RCC 7860 (cell line): ENCODE measurements at regions not wholly inside any gene's neighbourhood (a gene's known extent, or its start where the extent isn't known, plus 50 kb on each side); places are given as distances from the start of the nearest gene placed in this dataset.

Source experiments
- DNase-seq: peaks from one replicate; pipeline ENCODE4 v3.0.0-alpha.2; 2015; ENCODE audit warnings: low spot score
- FAIRE-seq: peaks from 2 replicates; lab custom pipeline; 2012; peaks lifted over from hg19 to GRCh38; lab: Jason Lieb, UNC

GRCh38 chr6:54706844-54707605, 139.5 kb upstream of the FAM83B start:
- no peak for FAIRE-seq

DNA sequence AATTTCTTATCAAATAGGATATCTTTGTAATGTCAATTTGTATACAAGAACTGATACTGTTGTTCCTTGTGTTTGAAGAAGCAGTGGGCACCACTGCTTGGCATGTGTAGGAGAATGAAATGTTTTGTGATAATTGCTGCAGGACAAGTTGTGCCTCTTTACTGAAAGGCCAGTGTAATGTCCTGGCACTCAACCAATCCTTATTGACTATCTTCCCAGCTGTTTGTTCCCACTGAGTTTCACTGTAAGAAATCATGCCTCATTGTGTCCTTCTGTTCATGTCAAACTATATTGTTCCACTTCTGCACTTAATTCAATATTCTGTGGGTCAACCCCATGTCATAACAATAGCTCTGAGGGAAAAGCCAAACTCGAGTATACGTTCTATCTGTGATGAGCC, 136.1 kb upstream of the FAM83B start:
- FAIRE-seq, result no peak
- no peak for DNase-seq

More at GRCh38 chr6:54706844-54707605, 139.5 kb upstream of the FAM83B start:
- no peak for DNase-seq

- DNase-seq (no peak), FAIRE-seq (no peak)
Measured at GRCh38 chr6:54716010-54716409, 130.6 kb upstream of the FAM83B start.

- no peak for DNase-seq
- no peak for FAIRE-seq
Measured at GRCh38 chr6:54716877-54717276, 129.7 kb upstream of the FAM83B start.

DNA sequence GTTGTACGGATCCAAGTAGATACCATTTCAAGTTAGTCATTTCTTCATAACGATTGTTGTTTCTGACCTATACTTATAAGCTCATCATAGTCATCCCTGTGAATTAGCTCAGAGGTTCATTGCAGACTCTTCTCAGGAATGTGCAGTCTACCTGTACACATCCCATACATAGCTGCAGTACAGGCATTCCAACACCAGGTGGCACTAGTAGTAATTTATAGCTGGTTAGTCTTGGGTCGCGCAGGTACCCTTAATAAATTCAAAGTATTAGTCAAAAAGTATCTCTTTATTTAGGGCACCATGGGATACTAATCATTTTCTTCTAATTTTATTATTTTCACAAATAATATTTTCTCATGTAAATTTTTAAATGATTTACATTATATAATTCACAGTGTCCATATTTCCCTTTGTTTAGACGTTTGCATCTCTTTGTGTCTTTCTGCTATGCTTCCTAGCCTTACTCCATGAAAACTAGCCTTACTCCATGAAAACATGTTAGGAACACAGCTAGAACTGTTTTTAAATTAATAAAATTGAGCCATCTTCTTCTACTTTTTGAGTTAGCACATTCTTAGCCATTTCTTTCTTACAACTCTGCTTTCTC, 128.6 kb upstream of the FAM83B start:
- FAIRE-seq (peak; percentile 40), DNase-seq (peak; percentile 31)

DNA sequence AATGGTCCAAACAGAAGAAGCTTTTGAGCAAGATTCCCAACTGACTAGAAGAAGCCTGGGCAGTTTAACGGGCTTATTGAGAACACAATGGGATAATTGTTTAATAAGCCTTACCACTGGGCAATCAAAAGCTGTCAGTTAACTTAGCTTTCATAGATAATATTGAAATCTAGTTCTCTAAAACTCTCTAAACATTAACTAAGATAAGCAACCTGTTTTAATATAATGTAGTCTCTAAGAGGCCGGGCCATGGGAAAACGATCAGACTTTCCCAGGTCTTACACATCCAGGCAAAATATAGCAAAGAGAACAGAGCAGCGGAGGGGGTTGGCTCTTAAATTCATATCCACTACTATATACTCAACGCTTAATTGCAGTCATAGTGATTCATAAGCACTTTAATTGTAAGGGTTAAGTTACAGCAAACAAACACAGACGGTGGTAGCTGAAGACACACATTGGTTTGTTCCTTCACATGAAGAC, 128.0 kb upstream of the FAM83B start:
- FAIRE-seq (no peak), DNase-seq (no peak)

DNA sequence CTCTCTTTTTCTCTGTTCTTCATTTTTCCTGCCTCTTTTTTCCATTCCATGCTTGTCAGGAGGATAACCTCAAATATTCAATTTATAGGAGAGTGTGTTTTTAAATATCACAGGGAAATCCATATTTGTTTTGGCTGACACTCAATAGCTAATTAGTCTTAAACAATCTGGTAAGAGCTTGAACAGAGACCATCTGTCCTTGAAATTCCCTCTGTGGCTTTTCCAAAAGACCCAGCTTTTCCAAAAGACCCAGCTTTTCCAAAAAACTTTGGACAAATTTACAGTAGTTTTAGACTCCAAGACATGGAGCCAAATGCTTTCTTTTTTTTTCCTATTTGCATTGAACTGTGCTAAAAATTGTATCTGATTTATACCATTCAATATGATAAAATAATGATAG, 127.4 kb upstream of the FAM83B start:
- no peak for FAIRE-seq
- no peak for DNase-seq

- FAIRE-seq (no peak), DNase-seq (no peak)
Measured at GRCh38 chr6:54719633-54720032, 126.9 kb upstream of the FAM83B start.

DNA sequence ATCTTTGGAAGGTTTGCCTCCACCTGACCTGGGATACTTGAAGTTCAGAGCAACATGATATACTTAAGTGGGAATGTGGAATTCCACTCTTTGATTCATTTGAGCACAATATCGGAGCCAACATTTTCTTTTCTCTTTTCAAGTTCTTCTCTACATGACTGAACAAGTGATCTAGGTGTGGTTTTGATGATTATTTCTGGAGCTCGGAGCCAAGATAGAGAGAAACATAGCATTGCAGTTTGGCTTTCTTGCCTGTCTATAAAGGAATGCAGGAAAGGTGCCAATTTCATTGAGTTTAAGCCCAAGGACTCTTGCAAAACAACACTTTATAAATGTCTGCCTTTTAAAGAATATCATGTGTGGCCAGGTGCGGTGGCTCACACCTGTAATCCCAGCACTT, 124.2 kb upstream of the FAM83B start:
- DNase-seq, result no peak
- FAIRE-seq, result no peak

DNA sequence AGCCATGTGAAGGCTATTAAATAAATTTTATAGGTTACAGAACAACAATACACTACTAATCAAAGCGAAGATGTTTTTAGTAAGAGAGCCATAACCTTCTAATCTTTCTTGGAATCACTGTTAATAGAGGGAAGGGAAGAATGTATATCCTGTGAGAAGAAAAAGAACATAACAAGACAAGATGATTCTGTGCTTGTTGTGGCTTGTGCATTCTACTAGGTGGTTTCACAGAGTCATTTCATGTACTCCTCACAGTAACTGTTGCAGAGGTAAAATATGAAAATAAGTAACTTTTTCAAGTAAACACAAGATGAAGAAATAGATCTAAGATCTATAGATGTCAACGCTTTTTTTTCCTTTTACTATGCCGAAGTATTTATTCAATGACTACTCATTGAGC, 116.9 kb upstream of the FAM83B start:
- FAIRE-seq (no peak), DNase-seq (no peak)

DNA sequence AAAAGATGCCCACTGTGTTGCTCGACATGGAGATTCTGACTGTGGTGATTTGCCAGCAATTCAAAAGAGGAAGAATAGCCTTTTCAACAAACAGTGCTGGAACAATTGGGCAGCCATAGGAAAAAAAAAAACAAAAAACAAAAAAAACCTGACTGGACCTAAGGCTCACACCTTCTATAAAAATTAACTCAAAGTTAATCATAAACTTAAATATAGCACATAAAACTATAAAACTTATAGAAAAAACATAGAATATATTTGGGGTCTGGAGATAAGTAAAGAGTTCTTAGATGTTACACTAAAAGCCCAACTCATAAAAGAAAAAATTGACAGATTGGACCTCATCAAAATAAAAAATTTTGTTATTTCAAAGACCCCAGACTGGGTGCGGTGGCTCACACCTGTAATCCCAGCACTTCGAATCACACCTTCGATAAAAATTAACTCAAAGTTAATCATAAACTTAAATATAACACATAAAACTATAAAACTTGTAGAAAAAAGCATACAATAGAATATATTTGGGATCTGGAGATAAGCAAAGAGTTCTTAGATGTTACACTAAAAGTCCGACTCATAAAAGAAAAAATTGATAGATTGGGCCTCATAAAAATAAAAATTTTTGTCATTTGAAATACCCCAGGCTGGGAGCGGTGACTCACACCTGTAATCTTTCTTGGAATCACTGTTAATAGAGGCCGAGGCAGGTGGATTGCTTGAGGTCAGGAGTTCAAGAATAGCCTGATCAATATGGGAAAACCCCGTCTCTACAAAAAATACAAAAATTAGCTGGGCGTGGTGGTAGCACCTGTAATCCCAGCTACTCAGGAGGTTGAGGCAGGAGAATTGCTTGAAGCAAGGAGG, 115.6 kb upstream of the FAM83B start:
- no peak for FAIRE-seq
- no peak for DNase-seq

DNA sequence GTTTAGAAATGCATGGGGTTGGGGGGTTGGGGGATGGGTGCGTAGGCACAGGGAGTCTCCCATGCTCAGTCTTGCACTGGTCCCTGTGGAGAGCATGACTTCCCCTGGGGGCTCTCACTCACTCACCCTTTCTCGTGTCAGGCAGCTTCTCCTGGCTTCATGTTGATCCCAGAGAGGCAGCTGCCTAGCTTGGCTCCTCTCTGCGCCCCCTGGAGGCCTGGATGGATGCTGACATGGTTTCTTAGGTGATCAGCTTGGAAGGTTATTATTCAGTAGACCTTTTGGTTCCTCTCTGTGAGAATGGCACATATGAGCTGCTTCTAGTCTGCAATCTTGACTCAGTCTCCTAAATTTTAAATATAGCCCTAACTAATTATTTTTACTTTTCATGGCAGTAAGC, 109.3 kb upstream of the FAM83B start:
- FAIRE-seq (no peak), DNase-seq (no peak)

GRCh38 chr6:54747955-54748354, 98.6 kb upstream of the FAM83B start:
- DNase-seq (no peak), FAIRE-seq (no peak)

DNA sequence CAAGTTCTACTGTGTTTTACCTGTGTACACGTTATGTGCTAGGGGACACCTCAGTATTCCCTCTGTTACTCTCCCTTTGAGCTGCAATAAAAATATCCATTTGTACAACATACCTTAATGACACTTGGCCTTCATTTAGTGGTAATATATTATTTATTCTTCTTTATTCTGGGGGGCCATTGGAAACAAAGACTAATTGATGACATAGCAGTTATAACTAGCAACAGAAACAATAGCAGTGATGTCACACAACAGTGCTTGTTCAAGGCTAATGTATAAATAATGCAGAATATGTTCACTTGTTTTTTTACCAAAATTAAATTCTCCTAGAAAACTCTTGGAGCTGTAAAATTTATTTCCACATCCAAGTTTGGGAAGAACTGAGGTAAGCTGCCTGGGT, 92.2 kb upstream of the FAM83B start:
- FAIRE-seq, result no peak
- DNase-seq, result no peak

DNA sequence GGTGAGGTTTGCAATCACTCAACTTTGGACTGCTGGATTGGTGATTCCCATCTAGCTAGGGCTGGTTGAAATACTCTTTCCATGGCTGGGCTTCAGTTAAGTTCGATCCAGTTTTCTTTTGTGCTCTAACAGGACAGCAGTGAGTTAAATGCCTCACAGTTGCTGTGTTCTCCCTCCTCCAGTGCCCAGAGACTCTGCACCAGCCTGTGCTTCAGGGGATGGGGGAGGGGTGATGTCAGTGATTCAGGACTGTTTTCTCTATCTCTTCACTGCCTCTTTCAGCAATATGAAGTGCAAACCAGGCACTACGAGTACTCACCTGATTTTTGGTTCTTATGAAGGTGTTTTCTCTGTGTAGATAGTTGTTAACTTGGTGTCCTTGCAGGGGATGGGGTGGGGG, 88.2 kb upstream of the FAM83B start:
- DNase-seq, result no peak
- no peak for FAIRE-seq

DNA sequence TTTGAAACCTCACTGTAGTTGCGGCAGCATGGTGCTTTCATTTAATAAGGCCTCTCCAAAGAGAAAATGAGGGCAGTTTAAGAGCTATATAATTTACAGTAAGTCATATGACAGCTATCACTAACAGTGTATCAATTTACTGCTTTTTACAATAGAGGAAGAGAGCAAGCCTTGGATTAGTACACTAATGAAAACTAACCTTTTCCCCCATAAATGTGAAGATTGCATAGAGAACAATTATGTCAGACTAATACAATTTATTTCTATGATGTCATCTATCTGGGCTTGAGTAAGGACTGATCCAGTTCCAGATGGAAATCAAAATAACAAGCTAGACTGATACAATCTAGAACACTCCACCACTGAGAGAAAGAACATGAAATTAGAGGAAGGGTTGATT, 78.1 kb upstream of the FAM83B start:
- DNase-seq (no peak), FAIRE-seq (no peak)

DNA sequence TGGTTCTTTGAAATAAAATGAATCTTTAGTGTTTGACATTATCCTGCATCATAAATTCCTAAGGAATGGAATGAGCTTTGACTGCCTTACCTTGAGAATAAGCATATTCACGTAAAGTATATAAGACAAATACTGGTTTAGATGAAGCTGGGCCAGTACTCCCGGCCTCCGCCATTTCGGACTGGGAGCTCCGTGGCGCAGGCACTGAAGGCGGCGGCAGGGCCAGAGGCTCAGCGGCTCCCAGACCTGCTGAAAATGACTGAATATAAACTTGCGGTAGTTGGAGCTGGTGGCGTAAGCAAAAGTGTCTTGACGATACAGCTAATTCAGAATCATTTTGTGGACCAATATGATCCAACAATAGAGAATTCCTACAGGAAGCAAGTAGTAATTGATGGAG, 76.2 kb upstream of the FAM83B start:
- FAIRE-seq (no peak), DNase-seq (no peak)

DNA sequence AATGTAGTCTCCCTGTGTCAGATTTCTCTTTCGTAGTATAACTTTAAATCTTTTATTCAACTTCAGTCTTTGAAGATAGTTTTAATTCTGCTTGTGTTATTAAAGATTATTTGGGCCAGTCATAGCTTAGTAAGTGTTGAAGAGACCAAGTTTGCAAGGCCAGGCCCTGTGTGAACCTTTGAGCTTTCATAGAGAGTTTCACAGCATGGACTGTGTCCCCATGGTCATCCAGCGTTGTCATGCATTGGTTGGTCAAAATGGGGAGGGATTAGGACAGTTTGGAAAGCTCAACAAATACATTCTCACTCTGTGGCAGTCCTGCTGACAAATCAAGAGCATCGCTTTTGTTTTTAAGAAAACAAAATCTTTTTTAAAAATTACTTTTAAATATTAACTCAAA, 74.6 kb upstream of the FAM83B start:
- DNase-seq (no peak), FAIRE-seq (no peak)

DNA sequence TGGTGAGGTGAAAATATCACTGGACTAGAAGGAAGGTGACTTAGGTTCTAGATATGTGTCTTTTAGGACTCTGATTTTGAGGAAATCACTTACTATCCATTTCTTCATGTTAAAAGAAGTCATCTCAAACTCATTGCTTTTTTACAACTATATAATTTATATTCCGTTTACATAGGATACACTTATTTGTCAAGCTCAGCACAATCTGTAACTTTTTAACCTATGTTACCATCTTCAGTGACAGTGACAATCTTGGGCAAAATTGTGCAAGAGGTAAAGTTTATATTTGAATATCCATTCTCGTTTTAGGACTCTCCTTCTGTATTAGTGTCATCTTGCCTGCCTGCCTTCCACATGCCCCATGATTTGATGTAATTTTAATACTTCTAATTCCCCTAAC, 74.0 kb upstream of the FAM83B start:
- FAIRE-seq, result no peak
- no peak for DNase-seq

DNA sequence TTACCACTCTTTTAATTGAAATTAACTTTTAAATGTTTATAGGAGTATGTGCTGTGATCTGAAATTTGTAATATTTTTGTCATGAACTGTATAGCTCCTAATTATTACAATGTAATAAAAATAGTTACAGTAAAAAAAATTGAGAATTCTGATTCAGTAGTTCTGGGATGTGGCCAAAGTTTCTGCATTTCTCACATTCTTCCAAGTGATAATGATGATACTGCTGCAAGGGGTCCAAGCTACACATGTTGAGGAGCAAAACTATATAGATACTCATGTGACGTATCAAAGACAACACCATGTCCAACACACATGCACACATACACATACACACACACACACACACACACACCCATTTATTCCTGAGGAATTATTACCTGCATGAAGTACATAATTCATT, 71.0 kb upstream of the FAM83B start:
- DNase-seq (no peak), FAIRE-seq (no peak)

DNA sequence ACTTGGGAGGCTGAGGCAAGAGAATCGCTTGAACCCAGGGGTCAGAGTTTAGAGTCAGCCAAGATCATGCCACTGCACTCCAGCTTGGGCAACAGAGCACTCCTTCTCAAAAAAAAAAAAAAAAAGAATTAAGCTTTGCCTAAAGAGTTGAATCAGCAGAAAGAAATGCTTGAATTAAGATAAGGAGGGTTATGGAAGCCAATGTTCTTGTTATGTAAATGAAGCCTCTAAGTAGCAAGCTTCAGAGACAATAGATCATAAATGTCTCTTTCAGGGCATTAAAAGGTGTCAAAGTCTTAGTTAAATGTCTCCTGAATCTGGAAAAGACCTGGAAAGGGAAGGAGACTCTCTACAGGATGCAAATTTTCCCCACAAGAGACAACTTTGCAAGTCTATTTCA, 69.7 kb upstream of the FAM83B start:
- DNase-seq (no peak), FAIRE-seq (no peak)

DNA sequence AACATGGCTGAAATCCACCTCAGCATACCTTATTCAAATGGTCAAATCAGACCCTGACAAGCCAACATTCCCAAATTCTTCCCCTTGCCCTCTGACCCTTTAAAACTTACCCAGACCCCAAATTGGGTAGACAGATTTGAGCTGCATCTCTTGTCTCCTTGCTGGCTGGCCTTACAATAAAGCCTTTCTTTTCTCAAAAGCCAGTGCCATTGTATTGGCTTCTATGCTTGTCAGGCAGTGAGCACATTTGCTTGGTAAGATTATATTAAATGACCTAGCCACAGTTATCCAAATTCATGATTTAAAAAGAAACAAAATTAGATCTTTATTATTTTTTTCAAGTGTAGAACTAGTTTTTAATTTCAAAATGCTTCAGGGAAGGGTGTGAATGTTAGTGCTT, 67.8 kb upstream of the FAM83B start:
- FAIRE-seq (no peak), DNase-seq (no peak)
